ENCODE measurements at regions not wholly inside any gene's neighbourhood (a gene's known extent, or its start where the extent isn't known, plus 50 kb on each side); places are given as distances from the start of the nearest gene placed in this dataset.
"Not testable (repeated sequence)": the region's sequence is repeated elsewhere in the genome, so short reads cannot be mapped to it uniquely, and the experiment has no call there.

GRCh38 chr9:42326482-42326881 lies 143.0 kb downstream of the SPATA31A6 start:
- DNase-seq, result not testable (repeated sequence)

GRCh38 chr9:42335342-42335741 lies 151.9 kb downstream of the SPATA31A6 start:
- DNase-seq, result not testable (repeated sequence)

- DNase-seq, result not testable (repeated sequence)
These were observed 152.7 kb downstream of the SPATA31A6 start for GRCh38 chr9:42335984-42336657.

- DNase-seq, result not testable (repeated sequence)
These were observed 154.8 kb downstream of the SPATA31A6 start for GRCh38 chr9:42338275-42338674.

GRCh38 chr9:42339671-42340434 lies 156.4 kb downstream of the SPATA31A6 start:
- DNase-seq, result not testable (repeated sequence)

GRCh38 chr9:42340435-42340723 lies 156.9 kb downstream of the SPATA31A6 start:
- DNase-seq, result not testable (repeated sequence)

GRCh38 chr9:42341860-42342259 lies 158.4 kb downstream of the SPATA31A6 start:
- DNase-seq, result not testable (repeated sequence)

GRCh38 chr9:42342297-42342696 lies 158.8 kb downstream of the SPATA31A6 start:
- not testable (repeated sequence) for DNase-seq

- not testable (repeated sequence) for DNase-seq
These were observed 161.0 kb downstream of the SPATA31A6 start for GRCh38 chr9:42344508-42344907.

- DNase-seq, result not testable (repeated sequence)
These were observed 163.5 kb downstream of the SPATA31A6 start for GRCh38 chr9:42346916-42347315.

GRCh38 chr9:42349181-42349580 lies 165.7 kb downstream of the SPATA31A6 start:
- not testable (repeated sequence) for DNase-seq

GRCh38 chr9:42350412-42350811 lies 167.0 kb downstream of the SPATA31A6 start:
- DNase-seq, result not testable (repeated sequence)

- not testable (repeated sequence) for DNase-seq
These were observed 174.3 kb downstream of the SPATA31A6 start for GRCh38 chr9:42357604-42358373.

- not testable (repeated sequence) for DNase-seq
These were observed 175.3 kb downstream of the SPATA31A6 start for GRCh38 chr9:42358626-42359247.

- DNase-seq, result not testable (repeated sequence)
These were observed 181.2 kb downstream of the SPATA31A6 start for GRCh38 chr9:42364410-42365243.

- DNase-seq, result not testable (repeated sequence)
These were observed 181.9 kb downstream of the SPATA31A6 start for GRCh38 chr9:42365244-42365945.

GRCh38 chr9:42368279-42368881 lies 184.9 kb downstream of the SPATA31A6 start:
- not testable (repeated sequence) for DNase-seq

GRCh38 chr9:42370172-42370571 lies 186.7 kb downstream of the SPATA31A6 start:
- DNase-seq, result not testable (repeated sequence)

- DNase-seq, result not testable (repeated sequence)
These were observed 188.0 kb downstream of the SPATA31A6 start for GRCh38 chr9:42371417-42371816.

GRCh38 chr9:42377530-42378417 lies 194.3 kb downstream of the SPATA31A6 start:
- not testable (repeated sequence) for DNase-seq
